ENCODE measurements at regions not wholly inside any gene's neighbourhood (a gene's known extent, or its start where the extent isn't known, plus 50 kb on each side); places are given as distances from the start of the nearest gene placed in this dataset.

DNA sequence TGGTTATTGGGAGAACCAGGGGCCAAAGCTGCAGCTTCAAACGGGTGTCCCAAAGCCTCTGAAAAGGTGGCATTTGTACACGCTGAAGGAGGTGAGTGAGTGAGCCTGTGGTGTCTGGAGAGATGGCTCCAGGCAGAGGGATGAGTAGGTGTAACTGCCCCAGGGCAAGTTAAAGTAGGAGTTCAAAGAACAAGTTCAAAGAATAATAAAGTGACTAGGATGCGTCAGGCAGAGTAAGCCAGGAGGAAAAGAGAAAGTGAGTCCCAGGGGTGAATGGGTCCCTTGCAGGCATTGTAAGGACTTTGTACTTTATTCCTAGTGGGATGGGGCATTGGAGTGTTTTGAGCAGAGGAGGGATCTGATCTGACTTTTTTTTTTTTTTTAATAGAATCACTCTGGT lies 201.4 kb upstream of the PWP1 start:
- no peak overlapping the region for H3K27ac Mint-ChIP-seq
- TF ChIP-seq, protein P1, sequence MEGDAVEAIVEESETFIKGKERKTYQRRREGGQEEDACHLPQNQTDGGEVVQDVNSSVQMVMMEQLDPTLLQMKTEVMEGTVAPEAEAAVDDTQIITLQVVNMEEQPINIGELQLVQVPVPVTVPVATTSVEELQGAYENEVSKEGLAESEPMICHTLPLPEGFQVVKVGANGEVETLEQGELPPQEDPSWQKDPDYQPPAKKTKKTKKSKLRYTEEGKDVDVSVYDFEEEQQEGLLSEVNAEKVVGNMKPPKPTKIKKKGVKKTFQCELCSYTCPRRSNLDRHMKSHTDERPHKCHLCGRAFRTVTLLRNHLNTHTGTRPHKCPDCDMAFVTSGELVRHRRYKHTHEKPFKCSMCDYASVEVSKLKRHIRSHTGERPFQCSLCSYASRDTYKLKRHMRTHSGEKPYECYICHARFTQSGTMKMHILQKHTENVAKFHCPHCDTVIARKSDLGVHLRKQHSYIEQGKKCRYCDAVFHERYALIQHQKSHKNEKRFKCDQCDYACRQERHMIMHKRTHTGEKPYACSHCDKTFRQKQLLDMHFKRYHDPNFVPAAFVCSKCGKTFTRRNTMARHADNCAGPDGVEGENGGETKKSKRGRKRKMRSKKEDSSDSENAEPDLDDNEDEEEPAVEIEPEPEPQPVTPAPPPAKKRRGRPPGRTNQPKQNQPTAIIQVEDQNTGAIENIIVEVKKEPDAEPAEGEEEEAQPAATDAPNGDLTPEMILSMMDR (IDR thresholded peaks at IDR 0.05; ENCODE audit: unreplicated experiment in 3 of 3): no peak
- peaks cover 8% of the 10 kb centered on the region for H3K27me3 Mint-ChIP-seq (ENCODE audit: low read depth)
- no peaks in the 10 kb centered on the region for H3K36me3 Mint-ChIP-seq (ENCODE audit: low read depth)
- no peaks in the 10 kb centered on the region for H3K4me1 Mint-ChIP-seq
- no peak overlapping the region for H3K4me3 Mint-ChIP-seq
- H3K9me3 Mint-ChIP-seq: no peaks in the 10 kb centered on the region

DNA sequence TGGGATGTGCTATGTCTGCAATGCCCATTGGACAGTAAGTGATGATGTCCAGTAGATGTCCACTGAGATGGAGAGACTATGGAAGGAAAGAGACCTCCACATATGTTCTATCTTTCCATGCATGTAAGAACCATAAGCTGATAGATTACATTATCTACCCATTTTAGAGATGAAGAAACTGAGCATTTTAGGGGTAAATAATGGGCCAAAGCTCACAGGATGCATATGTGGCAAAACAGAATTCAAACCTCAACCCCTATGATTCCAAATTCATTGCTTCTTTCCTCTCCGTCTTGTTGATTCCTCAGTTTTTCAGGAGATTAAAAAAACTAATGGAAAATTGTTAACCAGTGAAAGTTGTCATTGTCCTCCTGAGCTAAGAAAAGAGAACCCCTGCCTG lies 200.7 kb upstream of the PWP1 start:
- Mint-ChIP-seq H3K9me3 (no peaks in the 10 kb centered on the region), H3K4me1 (no peaks in the 10 kb centered on the region), H3K36me3 (ENCODE audit: low read depth) (no peaks in the 10 kb centered on the region), H3K27ac (peak overlapping the region in 1 of 3 experiments; percentile 0), H3K4me3 (no peak overlapping the region), H3K27me3 (ENCODE audit: low read depth) (peaks cover 8% of the 10 kb centered on the region)
- TF ChIP-seq, protein P1 (IDR thresholded peaks at IDR 0.05; ENCODE audit: unreplicated experiment in 3 of 3): no peak

DNA sequence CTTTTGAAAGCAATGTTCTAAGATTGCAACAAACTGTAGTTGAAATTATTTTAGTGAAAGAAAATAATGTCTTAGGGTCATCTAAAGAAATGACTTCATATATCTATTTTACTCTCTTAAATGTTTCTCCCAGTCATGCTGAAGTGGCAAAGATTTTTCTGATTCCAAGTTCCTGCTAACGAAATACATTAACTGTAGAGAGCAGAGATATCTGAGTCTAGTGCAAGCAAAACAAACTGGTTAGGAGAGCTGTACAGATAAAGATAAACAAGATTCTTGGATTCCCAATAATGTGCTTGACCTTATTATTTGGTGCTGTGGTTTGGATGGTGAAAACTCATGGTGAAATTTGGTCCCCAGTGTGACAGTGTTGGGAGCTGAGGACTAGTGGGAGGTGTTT lies 199.9 kb upstream of the PWP1 start:
- no peak overlapping the region for H3K4me3 Mint-ChIP-seq
- TF ChIP-seq, protein P1 (IDR thresholded peaks at IDR 0.05; ENCODE audit: unreplicated experiment in 3 of 3): no peak
- H3K27me3 Mint-ChIP-seq (ENCODE audit: low read depth): peaks cover 8% of the 10 kb centered on the region
- H3K4me1 Mint-ChIP-seq: no peaks in the 10 kb centered on the region
- H3K9me3 Mint-ChIP-seq: no peaks in the 10 kb centered on the region
- peak overlapping the region in 1 of 3 experiments; percentile 0 for H3K27ac Mint-ChIP-seq
- H3K36me3 Mint-ChIP-seq (ENCODE audit: low read depth): no peaks in the 10 kb centered on the region

DNA sequence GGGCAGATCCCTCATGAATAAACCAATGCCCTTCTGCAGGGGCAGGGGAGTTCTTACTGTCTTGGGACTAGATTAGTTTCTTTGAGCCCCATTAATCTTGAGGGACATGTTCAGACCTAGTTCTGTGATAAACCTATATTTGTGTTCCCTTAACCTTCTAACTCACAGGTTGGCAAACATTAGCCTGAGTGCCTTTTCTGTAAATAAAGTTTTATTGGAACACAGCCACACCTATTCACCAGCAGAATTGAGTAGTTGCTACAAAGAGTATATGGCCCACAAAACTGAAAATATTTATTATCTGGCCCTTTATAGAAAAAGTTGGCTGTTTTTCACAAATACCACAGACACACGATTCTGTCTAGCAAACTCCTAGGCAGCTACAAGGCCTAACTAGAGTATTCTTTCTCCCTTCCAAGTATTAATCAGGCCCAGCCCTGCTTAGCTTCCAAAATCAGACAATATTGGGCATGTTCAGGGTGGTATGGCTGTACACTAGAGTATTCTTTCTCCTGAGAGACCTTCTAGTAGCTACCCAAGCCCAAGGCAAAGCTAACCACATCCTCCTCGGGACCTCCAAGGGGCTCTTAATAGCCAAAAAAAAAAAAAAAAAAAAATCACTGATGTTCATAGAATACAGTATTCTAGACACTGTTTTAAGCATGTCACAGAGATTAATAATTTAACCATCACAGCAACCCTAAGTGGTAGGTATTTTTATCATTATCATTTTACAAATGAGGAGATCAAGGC lies 199.3 kb upstream of the PWP1 start:
- no peaks in the 10 kb centered on the region for H3K36me3 Mint-ChIP-seq (ENCODE audit: low read depth)
- TF ChIP-seq, protein P1 (IDR thresholded peaks at IDR 0.05; ENCODE audit: unreplicated experiment in 3 of 3): no peak
- H3K4me3 Mint-ChIP-seq: no peak overlapping the region
- no peaks in the 10 kb centered on the region for H3K9me3 Mint-ChIP-seq
- H3K4me1 Mint-ChIP-seq: no peaks in the 10 kb centered on the region
- peaks cover 8% of the 10 kb centered on the region for H3K27me3 Mint-ChIP-seq (ENCODE audit: low read depth)
- H3K27ac Mint-ChIP-seq: peak overlapping the region in 1 of 3 experiments; percentile 0

DNA sequence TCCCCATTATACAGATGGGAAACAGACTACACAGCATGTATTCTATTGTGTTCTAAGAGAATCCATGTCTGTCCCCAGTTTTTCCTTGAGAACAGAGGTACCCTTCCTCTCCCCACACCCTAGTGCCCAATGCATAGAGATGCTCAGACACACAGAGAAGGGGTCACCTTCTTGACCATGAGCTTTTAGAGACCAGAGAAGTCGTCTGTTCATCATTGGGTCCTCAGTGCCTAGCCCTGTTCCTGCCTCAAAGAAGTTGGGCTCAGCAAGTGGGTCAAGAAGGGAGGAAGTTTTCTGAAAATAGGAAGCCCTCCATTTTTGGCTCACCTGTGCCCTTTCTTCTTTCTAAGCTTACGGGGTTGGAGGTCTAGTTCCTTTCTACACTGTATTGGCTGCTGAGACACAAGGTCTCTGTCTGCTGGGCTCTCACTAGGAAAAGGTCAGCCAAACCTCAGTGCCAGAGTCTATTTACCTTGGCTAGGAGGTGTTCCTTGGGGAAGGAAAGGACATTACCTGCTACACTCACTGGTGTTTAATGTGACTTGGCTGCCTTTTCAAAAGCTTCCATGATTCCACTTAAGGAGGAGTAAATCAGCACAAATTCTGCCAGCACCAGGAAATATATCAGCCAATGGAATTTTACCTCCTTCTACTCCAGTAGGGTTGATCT lies 198.5 kb upstream of the PWP1 start:
- H3K4me1 Mint-ChIP-seq: no peaks in the 10 kb centered on the region
- H3K4me3 Mint-ChIP-seq: no peak overlapping the region
- H3K36me3 Mint-ChIP-seq (ENCODE audit: low read depth): no peaks in the 10 kb centered on the region
- no peak overlapping the region for H3K27ac Mint-ChIP-seq
- H3K27me3 Mint-ChIP-seq (ENCODE audit: low read depth): peaks cover 8% of the 10 kb centered on the region
- TF ChIP-seq, protein P1 (IDR thresholded peaks at IDR 0.05; ENCODE audit: unreplicated experiment in 3 of 3): no peak
- no peaks in the 10 kb centered on the region for H3K9me3 Mint-ChIP-seq
